K562 (cell line): ENCODE measurements at regions not wholly inside any gene's neighbourhood (a gene's known extent, or its start where the extent isn't known, plus 50 kb on each side); places are given as distances from the start of the nearest gene placed in this dataset.

Experiments
- ATAC-seq: fragments of 200-7000 bp; cut with Tn5 transposase; 3 replicates; pipeline ENCODE4 v1.9.1; 2020; ENCODE audit warnings: moderate library complexity
- BruUV-seq: library from RNA; stranded (reverse); fragments of 400-500 nt; replicated peaks from 2 replicates; lab custom pipeline; 2021; lab: Mats Ljungman, UMichigan
- CTCF ChIA-PET: fragments of 300-600 bp; formaldehyde crosslinking; extraction: SDS; loops from one replicate; lab custom pipeline; 2021; ENCODE audit warnings: low intra/inter-chr PET ratio; lab: Yijun Ruan, JAX
- POLR2A ChIA-PET: fragments of 300-600, 350-650 bp; sonication (Branson Sonifier 250); formaldehyde crosslinking; extraction: SDS; loops from one replicate; lab custom pipeline; 2021; ENCODE audit warnings: antibody characterized with exemption, inconsistent platforms; lab: Yijun Ruan, JAX
- DNase-seq, 4 experiments: peaks; one replicate each; pipeline versions ENCODE4 v3.0.0 to v3.0.0-alpha.2; 2011 to 2018; ENCODE audit warnings: low spot score in 3 of 4, mixed read lengths in 3 of 4; ENCODE audit errors: extremely low read depth in 1 of 4
- FAIRE-seq: peaks from 2 replicates; lab custom pipeline; 2011; peaks lifted over from hg19 to GRCh38; lab: Jason Lieb, UNC
- H2AFZ ChIP-seq: 2 replicates; pipeline ENCODE4 v1.6.0; 2011; ENCODE audit warnings: low read depth, low read length, control low read depth, inconsistent platforms
- H3K27ac ChIP-seq: fragments of 200-600 bp; 3 replicates; pipeline ENCODE4 v1.8.0; 2011; ENCODE audit warnings: low read depth, mild to moderate bottlenecking, control low read depth, inconsistent platforms, low read length, moderate library complexity, mixed read lengths; ENCODE audit errors: extremely low read depth
- H3K27me3 ChIP-seq, 2 experiments: fragments of 300-600 bp in 1 of 2; 2 replicates in 1 of 2; 3 replicates in 1 of 2; pipeline versions ENCODE4 v1.6.0 to v1.8.0; 2011; ENCODE audit warnings: inconsistent platforms in 2 of 2, low read length in 2 of 2, mild to moderate bottlenecking in 1 of 2, mixed read lengths in 1 of 2, moderate library complexity in 1 of 2; ENCODE audit not compliant: control insufficient read depth in 2 of 2, insufficient read depth in 2 of 2
- H3K36me3 ChIP-seq: fragments of 300-600 bp; 3 replicates; pipeline ENCODE4 v1.8.0; 2011; ENCODE audit warnings: mild to moderate bottlenecking, low read length, inconsistent platforms; ENCODE audit not compliant: control insufficient read depth, insufficient read depth
- H3K4me1 ChIP-seq, 2 experiments: fragments of 200-600 bp in 1 of 2; replicated peaks in 1 of 2; 2 replicates in 1 of 2; 3 replicates in 1 of 2; pipeline versions ENCODE4 v1.5.1 to v1.8.0; 2011; ENCODE audit warnings: inconsistent platforms in 2 of 2, low read length in 2 of 2, mild to moderate bottlenecking in 1 of 2, mixed read lengths in 1 of 2, moderate library complexity in 1 of 2; ENCODE audit not compliant: control insufficient read depth in 2 of 2, insufficient read depth in 2 of 2
- H3K4me2 ChIP-seq: 2 replicates; pipeline ENCODE4 v1.6.1; 2011; ENCODE audit warnings: low read length, control low read depth, inconsistent platforms, mixed read lengths; ENCODE audit not compliant: insufficient read depth
- H3K4me3 ChIP-seq: fragments of 200-600 bp; sonication (generic), shearing (Covaris generic); 2 replicates; pipeline ENCODE4 v1.5.1; 2016; ENCODE audit warnings: control low read depth, inconsistent platforms
- H3K79me2 ChIP-seq: fragments of 200-600 bp; 3 replicates; pipeline ENCODE4 v1.8.0; 2011; ENCODE audit warnings: low read length, inconsistent platforms; ENCODE audit not compliant: control insufficient read depth, insufficient read depth
- H3K9ac ChIP-seq, 2 experiments: 2 replicates each; pipeline versions ENCODE4 v1.6.0 to v1.6.1; 2011; ENCODE audit warnings: low read depth in 2 of 2, low read length in 2 of 2, control low read depth in 1 of 2, inconsistent platforms in 1 of 2, mild to moderate bottlenecking in 1 of 2, mixed read lengths in 1 of 2; ENCODE audit not compliant: insufficient read depth in 1 of 2
- H3K9me1 ChIP-seq: one replicate; pipeline ENCODE4 v1.6.0; 2011; ENCODE audit warnings: inconsistent platforms, mild to moderate bottlenecking, low read length, moderate library complexity; ENCODE audit not compliant: control insufficient read depth, insufficient read depth
- H3K9me3 ChIP-seq: replicated peaks from 2 replicates; pipeline ENCODE4 v1.5.1; 2011; ENCODE audit warnings: low read depth, low read length, inconsistent platforms; ENCODE audit not compliant: control insufficient read depth, insufficient read depth
- H4K20me1 ChIP-seq: replicated peaks from 2 replicates; pipeline ENCODE4 v1.6.1; 2011; ENCODE audit warnings: low read length, inconsistent platforms, mixed read lengths; ENCODE audit not compliant: control insufficient read depth, insufficient read depth
- ATF7 ChIP-seq: fragments of 450-650 bp; IDR thresholded peaks from 2 replicates; pipeline ENCODE4 v1.7.1; 2014; ENCODE audit warnings: mild to moderate bottlenecking, moderate library complexity
- BRF1 ChIP-seq: IDR thresholded peaks from 3 replicates; pipeline ENCODE4 v1.6.1; 2011; ENCODE audit warnings: borderline replicate concordance, mild to moderate bottlenecking; ENCODE audit not compliant: insufficient read length; ENCODE audit errors: extremely low read depth
- EP400 ChIP-seq: fragments of 450-650 bp; IDR thresholded peaks from 2 replicates; pipeline ENCODE4 v1.6.1; 2017; ENCODE audit warnings: antibody characterized with exemption, mild to moderate bottlenecking, moderate library complexity
- FOSL1 ChIP-seq: fragments of 200-800 bp; sonication (Bioruptor generic); conservative IDR thresholded peaks from 2 replicates; pipeline ENCODE4 v1.6.1; 2016; ENCODE audit warnings: missing genetic modification characterization, missing compliant biosample characterization
- MAX ChIP-seq: sonication (generic); formaldehyde crosslinking; IDR thresholded peaks from 2 replicates; pipeline ENCODE4 v1.9.0; 2022; ENCODE audit warnings: mild to moderate bottlenecking, missing genetic modification reagents
- NFE2 ChIP-seq: IDR thresholded peaks from 2 replicates; pipeline ENCODE4 v1.6.1; 2014; ENCODE audit warnings: antibody characterized with exemption, low read depth
- PTBP1 ChIP-seq: fragments of 200-400 bp; formaldehyde crosslinking; IDR thresholded peaks from 2 replicates; pipeline ENCODE4 v1.6.1; 2017; ENCODE audit warnings: low read depth, low read length
- SPI1 ChIP-seq: IDR thresholded peaks from 2 replicates; pipeline ENCODE4 v1.6.1; 2011; ENCODE audit warnings: low read depth, low read length, control low read depth, borderline replicate concordance
- SRSF9 ChIP-seq: fragments of 200-400 bp; formaldehyde crosslinking; IDR thresholded peaks from 2 replicates; pipeline ENCODE4 v1.6.1; 2017; ENCODE audit warnings: low read depth, low read length, borderline replicate concordance
- TRIM25 ChIP-seq: fragments of 450-650 bp; IDR thresholded peaks from 2 replicates; pipeline ENCODE4 v1.7.0; 2016; ENCODE audit warnings: borderline replicate concordance
- XRCC4 ChIP-seq: IDR thresholded peaks from one replicate; pipeline ENCODE4 v1.6.1; 2011; ENCODE audit not compliant: insufficient read depth, insufficient read length; ENCODE audit errors: extremely low read depth
- ZNF311 ChIP-seq: fragments of 250-450 bp; sonication (Bioruptor Pico); IDR thresholded peaks from 2 replicates; pipeline ENCODE4 v1.4.0; 2020; ENCODE audit warnings: mild to moderate bottlenecking, moderate library complexity
- ZNF444 ChIP-seq: fragments of 250-450 bp; sonication (Bioruptor Pico); IDR thresholded peaks from 2 replicates; pipeline ENCODE4 v1.4.0; 2020; ENCODE audit warnings: mild to moderate bottlenecking, moderate library complexity
- ZNF639 ChIP-seq, 2 experiments: fragments of 200-800 bp in 1 of 2; sonication (Bioruptor generic) in 1 of 2; sonication (generic) in 1 of 2; formaldehyde crosslinking in 1 of 2; IDR thresholded peaks in 1 of 2; conservative IDR thresholded peaks in 1 of 2; 2 replicates each; pipeline versions ENCODE4 v1.5.0 to v1.6.1; 2016 to 2020; ENCODE audit warnings: missing compliant biosample characterization in 1 of 2, missing genetic modification characterization in 1 of 2, missing genetic modification reagents in 1 of 2
- ZNF778 ChIP-seq: fragments of 450-650 bp; formaldehyde crosslinking; IDR thresholded peaks from 2 replicates; pipeline ENCODE4 v1.4.0; 2020; ENCODE audit warnings: mild to moderate bottlenecking, moderate library complexity
- in situ Hi-C: fragments of 300-500 bp; cut with MboI; formaldehyde crosslinking; loops from 4 replicates; pipeline ENCODE4 v1.15.0; 2018; ENCODE audit warnings: inconsistent platforms, mixed read lengths
- intact Hi-C: fragments of 100-400 bp; cut with micrococcal nuclease; formaldehyde crosslinking; loops from 2 replicates; pipeline ENCODE4 v1.14.2; 2022
- TF ChIP-seq, protein P1 (sequence below): fragments of 450-650 bp; IDR thresholded peaks from 2 replicates; pipeline ENCODE4 v1.6.1; 2016; ENCODE audit warnings: borderline replicate concordance
- TF ChIP-seq, protein P2 (sequence below), 2 experiments: fragments of 450-650 bp in 1 of 2; sonication (generic) in 1 of 2; formaldehyde crosslinking in 1 of 2; IDR thresholded peaks in 1 of 2; conservative IDR thresholded peaks in 1 of 2; 2 replicates each; pipeline versions ENCODE4 v1.6.1 to v1.8.1; 2016 to 2023; ENCODE audit warnings: mild to moderate bottlenecking in 2 of 2, moderate library complexity in 2 of 2, inconsistent platforms in 1 of 2, missing genetic modification reagents in 1 of 2

- Histone ChIP-seq H3K36me3 (no peaks in the 10 kb centered on the region), H3K9me3 (no peaks in the 10 kb centered on the region), H2AFZ (no peak overlapping the region), H3K4me2 (no peak overlapping the region), H3K27ac (no peak overlapping the region), H3K27me3 (0 out of 5 replicates have a peak, but pooled peaks cover 0 to 4% of the 10 kb centered on the region in 2 experiments), H3K9me1 (no peaks in the 10 kb centered on the region), H3K79me2 (no peaks in the 10 kb centered on the region), H3K4me1 (no peaks in the 10 kb centered on the region), H4K20me1 (no peaks in the 10 kb centered on the region), H3K4me3 (no peak overlapping the region), H3K9ac (no peak overlapping the region)
- ATAC-seq (no peak), DNase-seq (no peak), FAIRE-seq (no peak)
- CTCF ChIA-PET: no interaction called here
- intact Hi-C loops: no loop called here
- POLR2A ChIA-PET: no interaction called here
- in situ Hi-C loops: no loop called here
- BruUV-seq: no TSS peak
- TF ChIP-seq SPI1: no peak
- TF ChIP-seq EP400: no peak
- TF ChIP-seq ZNF639 (CRISPR knock-in tag; conservative IDR thresholded peaks at IDR 0.05 in 1 of 2, IDR thresholded peaks at IDR 0.05 in 1 of 2): no peak
- no peak for TF ChIP-seq TRIM25
- TF ChIP-seq MAX (CRISPR knock-in tag): no peak
- no peak for TF ChIP-seq PTBP1
- TF ChIP-seq XRCC4: no peak
- TF ChIP-seq ATF7: peak; percentile 19; the same call in 1 of the 2 replicates
- TF ChIP-seq, protein P1, sequence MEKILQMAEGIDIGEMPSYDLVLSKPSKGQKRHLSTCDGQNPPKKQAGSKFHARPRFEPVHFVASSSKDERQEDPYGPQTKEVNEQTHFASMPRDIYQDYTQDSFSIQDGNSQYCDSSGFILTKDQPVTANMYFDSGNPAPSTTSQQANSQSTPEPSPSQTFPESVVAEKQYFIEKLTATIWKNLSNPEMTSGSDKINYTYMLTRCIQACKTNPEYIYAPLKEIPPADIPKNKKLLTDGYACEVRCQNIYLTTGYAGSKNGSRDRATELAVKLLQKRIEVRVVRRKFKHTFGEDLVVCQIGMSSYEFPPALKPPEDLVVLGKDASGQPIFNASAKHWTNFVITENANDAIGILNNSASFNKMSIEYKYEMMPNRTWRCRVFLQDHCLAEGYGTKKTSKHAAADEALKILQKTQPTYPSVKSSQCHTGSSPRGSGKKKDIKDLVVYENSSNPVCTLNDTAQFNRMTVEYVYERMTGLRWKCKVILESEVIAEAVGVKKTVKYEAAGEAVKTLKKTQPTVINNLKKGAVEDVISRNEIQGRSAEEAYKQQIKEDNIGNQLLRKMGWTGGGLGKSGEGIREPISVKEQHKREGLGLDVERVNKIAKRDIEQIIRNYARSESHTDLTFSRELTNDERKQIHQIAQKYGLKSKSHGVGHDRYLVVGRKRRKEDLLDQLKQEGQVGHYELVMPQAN: no peak
- TF ChIP-seq ZNF311 (CRISPR knock-in tag): no peak
- TF ChIP-seq ZNF778 (CRISPR knock-in tag): no peak
- TF ChIP-seq NFE2: no peak
- no peak for TF ChIP-seq ZNF444
- TF ChIP-seq SRSF9: no peak
- no peak for TF ChIP-seq BRF1
- TF ChIP-seq, protein P2, sequence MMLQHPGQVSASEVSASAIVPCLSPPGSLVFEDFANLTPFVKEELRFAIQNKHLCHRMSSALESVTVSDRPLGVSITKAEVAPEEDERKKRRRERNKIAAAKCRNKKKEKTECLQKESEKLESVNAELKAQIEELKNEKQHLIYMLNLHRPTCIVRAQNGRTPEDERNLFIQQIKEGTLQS (IDR thresholded peaks at IDR 0.05): peak; percentile 29; the same call in 1 of the 2 replicates
- TF ChIP-seq, protein P2 (CRISPR knock-in tag; conservative IDR thresholded peaks at IDR 0.05): no peak
- no peak for TF ChIP-seq FOSL1 (tag)
These were observed 140.5 kb upstream of the RHOBTB1 start for GRCh38 chr10:61084493-61084892.
